A549 (cell line): ENCODE measurements at regions not wholly inside any gene's neighbourhood (a gene's known extent, or its start where the extent isn't known, plus 50 kb on each side); places are given as distances from the start of the nearest gene placed in this dataset.

ENCODE experiments used
- HOXB5 ChIP-seq: fragments of 250-450 bp; sonication (Bioruptor Pico); IDR thresholded peaks from 2 replicates; pipeline ENCODE4 v1.5.0; 2020; ENCODE audit warnings: mild to moderate bottlenecking, moderate library complexity
- MAFK ChIP-seq: fragments of 450-650 bp; IDR thresholded peaks from 2 replicates; pipeline ENCODE4 v1.6.1; 2014; ENCODE audit not compliant: partially characterized antibody
- TF ChIP-seq, protein P1 (sequence below): IDR thresholded peaks from 2 replicates; pipeline ENCODE4 v1.6.1; 2012

DNA sequence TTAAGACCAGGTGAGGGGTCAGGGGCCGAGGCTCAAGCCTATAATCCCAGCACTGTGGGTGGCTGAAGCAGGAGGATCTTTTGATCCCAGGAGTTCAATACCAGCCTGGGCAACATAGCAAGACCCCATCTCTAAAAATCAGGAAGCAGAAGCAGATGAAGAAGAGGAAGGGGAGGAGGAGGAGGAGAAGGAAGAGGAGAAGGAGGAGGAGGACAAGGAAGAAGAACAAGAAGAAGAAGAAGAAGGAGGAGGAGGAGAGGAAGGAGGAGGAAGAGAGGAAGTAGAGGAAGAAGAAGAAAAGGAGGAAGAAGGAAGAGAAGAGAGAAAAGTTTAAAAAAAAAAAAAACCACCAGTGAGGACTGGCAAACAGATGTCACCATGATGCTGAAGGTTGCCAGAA lies 92.0 kb upstream of the TMEM26 start:
- TF ChIP-seq, protein P1, sequence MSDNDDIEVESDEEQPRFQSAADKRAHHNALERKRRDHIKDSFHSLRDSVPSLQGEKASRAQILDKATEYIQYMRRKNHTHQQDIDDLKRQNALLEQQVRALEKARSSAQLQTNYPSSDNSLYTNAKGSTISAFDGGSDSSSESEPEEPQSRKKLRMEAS: no peak
- no peak for TF ChIP-seq HOXB5
- no peak for TF ChIP-seq MAFK
